ENCODE measurements at regions not wholly inside any gene's neighbourhood (a gene's known extent, or its start where the extent isn't known, plus 50 kb on each side); places are given as distances from the start of the nearest gene placed in this dataset.

DNA sequence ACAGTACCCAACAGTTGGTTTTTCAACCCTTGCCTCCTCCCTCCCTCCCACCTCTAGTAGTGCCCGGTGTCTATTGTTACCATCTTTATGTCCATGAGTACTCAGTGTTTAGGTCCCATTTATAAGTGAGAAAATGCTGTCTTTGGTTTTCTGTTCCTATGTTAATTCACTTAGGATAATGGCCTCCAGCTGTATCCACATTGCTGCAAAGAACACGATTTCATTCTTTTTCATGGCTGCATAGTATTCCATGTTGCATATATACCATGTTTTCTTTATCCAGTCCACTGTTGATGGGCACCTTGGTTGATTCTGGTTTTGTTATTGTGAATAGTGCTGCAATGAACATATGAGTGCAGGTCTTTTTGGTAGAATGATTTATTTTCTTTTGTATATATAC lies 631.3 kb downstream of the MED13L start:
- intact Hi-C loops (cut with DNase I): no loop called here
- no peak for ATAC-seq

DNA sequence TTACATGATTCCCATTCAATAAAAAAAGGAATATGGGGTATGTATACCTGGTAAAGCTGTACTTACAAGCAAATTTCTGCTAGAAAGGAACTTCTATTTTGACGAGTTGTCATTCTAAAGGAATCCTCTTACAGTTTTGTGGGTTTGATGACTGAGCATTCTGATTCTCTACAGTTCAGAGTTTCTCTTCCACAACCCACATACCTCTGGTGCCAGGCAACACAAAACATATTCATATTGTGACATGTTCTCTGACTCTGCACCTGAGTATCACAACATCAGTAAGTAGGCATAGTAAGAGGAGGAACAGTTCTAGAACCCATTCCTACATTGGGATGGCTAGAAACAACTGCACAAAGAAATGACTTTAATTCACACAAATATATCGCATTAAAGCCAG lies 636.6 kb downstream of the MED13L start:
- intact Hi-C loops (cut with DNase I): no loop called here
- H3K36me3 ChIP-seq: no peaks in the 10 kb centered on the region
- TF ChIP-seq, protein P1, sequence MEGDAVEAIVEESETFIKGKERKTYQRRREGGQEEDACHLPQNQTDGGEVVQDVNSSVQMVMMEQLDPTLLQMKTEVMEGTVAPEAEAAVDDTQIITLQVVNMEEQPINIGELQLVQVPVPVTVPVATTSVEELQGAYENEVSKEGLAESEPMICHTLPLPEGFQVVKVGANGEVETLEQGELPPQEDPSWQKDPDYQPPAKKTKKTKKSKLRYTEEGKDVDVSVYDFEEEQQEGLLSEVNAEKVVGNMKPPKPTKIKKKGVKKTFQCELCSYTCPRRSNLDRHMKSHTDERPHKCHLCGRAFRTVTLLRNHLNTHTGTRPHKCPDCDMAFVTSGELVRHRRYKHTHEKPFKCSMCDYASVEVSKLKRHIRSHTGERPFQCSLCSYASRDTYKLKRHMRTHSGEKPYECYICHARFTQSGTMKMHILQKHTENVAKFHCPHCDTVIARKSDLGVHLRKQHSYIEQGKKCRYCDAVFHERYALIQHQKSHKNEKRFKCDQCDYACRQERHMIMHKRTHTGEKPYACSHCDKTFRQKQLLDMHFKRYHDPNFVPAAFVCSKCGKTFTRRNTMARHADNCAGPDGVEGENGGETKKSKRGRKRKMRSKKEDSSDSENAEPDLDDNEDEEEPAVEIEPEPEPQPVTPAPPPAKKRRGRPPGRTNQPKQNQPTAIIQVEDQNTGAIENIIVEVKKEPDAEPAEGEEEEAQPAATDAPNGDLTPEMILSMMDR (IDR thresholded peaks at IDR 0.05): no peak
- ATAC-seq (no peak), DNase-seq (no peak)
- H3K4me3 ChIP-seq: no peak overlapping the region
- no peaks in the 10 kb centered on the region for H3K27me3 ChIP-seq
- no peaks in the 10 kb centered on the region for H3K9me3 ChIP-seq
- H3K4me1 ChIP-seq: no peaks in the 10 kb centered on the region
- no peak overlapping the region for H3K27ac ChIP-seq

More for the DNA sequence above, 631.3 kb downstream of the MED13L start:
- no peak for DNase-seq
- Histone ChIP-seq H3K36me3 (no peaks in the 10 kb centered on the region), H3K27ac (no peak overlapping the region), H3K4me3 (no peak overlapping the region), H3K9me3 (no peaks in the 10 kb centered on the region), H3K27me3 (no peaks in the 10 kb centered on the region), H3K4me1 (no peaks in the 10 kb centered on the region)
- TF ChIP-seq, protein P1 (IDR thresholded peaks at IDR 0.05): no peak

DNA sequence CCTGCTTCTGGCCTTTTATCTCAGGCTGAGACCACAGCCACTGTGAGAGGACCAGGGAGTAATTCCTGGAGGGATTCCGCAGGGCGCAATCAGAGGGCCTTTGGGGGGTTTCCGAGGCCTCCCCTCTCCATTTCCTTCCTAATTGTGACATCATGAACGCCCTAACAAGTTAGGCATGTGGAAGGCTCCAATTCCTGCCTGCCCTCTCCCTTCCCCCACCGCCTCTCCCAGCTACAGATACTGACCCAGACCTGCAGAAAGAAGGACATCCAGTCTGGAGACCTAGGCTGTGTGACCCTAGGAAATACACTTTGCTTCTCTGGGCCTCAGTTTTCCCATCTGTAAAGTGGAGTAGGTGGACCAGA lies 637.9 kb downstream of the MED13L start:
- Histone ChIP-seq H3K9me3 (no peaks in the 10 kb centered on the region), H3K27ac (no peak overlapping the region), H3K4me3 (no peak overlapping the region), H3K27me3 (no peaks in the 10 kb centered on the region), H3K36me3 (no peaks in the 10 kb centered on the region), H3K4me1 (no peaks in the 10 kb centered on the region)
- intact Hi-C loops (cut with DNase I): no loop called here
- TF ChIP-seq, protein P1 (IDR thresholded peaks at IDR 0.05): no peak
- DNase-seq (no peak), ATAC-seq (no peak)

DNA sequence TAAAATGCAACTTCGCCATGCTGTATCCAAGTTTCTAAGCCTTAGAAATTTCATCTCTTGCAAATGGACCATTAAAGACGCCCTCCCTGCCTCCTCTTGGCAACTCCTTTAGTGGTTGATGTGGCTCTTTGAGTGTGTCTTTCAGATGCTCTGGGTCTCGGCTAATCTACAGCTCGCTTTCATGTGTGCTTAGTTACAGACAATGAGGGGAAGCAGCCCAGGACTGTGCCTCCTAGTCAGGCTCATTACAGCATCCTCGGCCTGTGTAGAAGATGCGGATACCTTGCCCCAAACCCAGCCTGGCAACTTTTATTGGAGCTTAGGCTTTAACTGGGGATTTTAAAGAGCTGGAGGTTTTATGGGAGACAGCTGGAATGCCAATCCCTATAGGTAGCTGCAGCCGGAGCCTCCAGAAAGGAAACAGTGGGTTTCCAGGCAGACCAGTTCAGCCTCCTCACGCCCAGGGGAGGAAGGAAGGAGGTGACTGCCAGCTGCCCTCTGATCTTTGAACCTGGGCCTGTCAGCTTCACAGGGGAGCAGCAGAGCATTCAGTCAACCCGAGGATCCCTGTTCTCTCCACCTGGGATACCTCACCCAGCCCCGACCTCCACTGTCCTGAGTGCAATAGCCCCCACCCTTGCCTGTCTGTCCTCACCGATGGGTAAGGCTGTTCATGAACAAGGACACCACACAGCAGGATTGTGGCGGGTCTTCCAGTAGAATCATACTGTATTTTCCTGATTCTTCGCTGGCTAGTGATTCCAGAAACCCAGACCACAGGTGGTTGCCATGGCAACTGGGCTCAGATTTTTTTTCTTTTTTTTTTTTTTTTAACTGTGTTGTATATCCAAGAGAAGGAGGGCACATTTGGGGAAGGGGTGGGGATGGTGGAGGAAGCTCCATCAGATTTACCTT lies 638.5 kb downstream of the MED13L start:
- H3K27ac ChIP-seq: no peak overlapping the region
- H3K9me3 ChIP-seq: no peaks in the 10 kb centered on the region
- H3K36me3 ChIP-seq: no peaks in the 10 kb centered on the region
- no peaks in the 10 kb centered on the region for H3K4me1 ChIP-seq
- no peak for DNase-seq
- intact Hi-C loops (cut with DNase I): no loop called here
- no peak overlapping the region for H3K4me3 ChIP-seq
- no peak for ATAC-seq
- TF ChIP-seq, protein P1 (IDR thresholded peaks at IDR 0.05): no peak
- H3K27me3 ChIP-seq: no peaks in the 10 kb centered on the region

DNA sequence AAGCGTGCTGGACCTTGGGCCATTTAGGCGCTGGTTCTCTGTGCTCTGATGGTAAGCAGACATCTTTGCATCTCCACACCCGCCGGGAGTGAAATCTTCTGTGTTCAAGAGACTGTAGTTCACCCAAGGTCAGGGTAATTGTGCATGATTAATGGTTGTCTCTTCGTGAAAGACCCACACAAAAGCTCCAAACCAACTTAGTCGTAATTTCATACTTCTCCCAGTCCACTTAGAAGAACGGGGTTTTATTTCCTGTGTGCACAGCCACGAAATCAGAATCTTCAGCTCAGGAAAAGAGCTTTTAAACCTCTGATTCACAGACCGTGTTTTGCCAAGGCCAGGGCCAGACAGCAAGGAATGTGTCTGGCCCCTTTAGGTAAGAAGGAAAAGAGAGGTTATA lies 640.9 kb downstream of the MED13L start:
- no peaks in the 10 kb centered on the region for H3K27me3 ChIP-seq
- H3K4me3 ChIP-seq: no peak overlapping the region
- H3K9me3 ChIP-seq: no peaks in the 10 kb centered on the region
- TF ChIP-seq, protein P1 (IDR thresholded peaks at IDR 0.05): no peak
- no peaks in the 10 kb centered on the region for H3K36me3 ChIP-seq
- ATAC-seq (no peak), DNase-seq (no peak)
- H3K27ac ChIP-seq: no peak overlapping the region
- intact Hi-C loops (cut with DNase I): no loop called here
- H3K4me1 ChIP-seq: no peaks in the 10 kb centered on the region
